Liver (tissue), 2 donors: ENCODE measurements at regions not wholly inside any gene's neighbourhood (a gene's known extent, or its start where the extent isn't known, plus 50 kb on each side); places are given as distances from the start of the nearest gene placed in this dataset.

ENCODE experiments used
- CTCF ChIP-seq: fragments of 150-350 bp; IDR thresholded peaks from 2 replicates; pipeline ENCODE4 v1.5.1; 2017; ENCODE audit warnings: improper control_type of control experiment, low read depth, low read length; ENCODE audit not compliant: missing input control
- MAX ChIP-seq: IDR thresholded peaks from 2 replicates; pipeline ENCODE4 v1.6.1; 2016; ENCODE audit warnings: antibody characterized with exemption
- donor health status: healthy.

GRCh38 chr4:176583278-176583677 is 209.4 kb downstream of the VEGFC start:
- TF ChIP-seq CTCF (no peak), MAX (no peak)
